GM12874 (cell line): ENCODE measurements at regions not wholly inside any gene's neighbourhood (a gene's known extent, or its start where the extent isn't known, plus 50 kb on each side); places are given as distances from the start of the nearest gene placed in this dataset.

Experiments used
- TF ChIP-seq, protein P1 (sequence below): IDR thresholded peaks from 2 replicates; pipeline ENCODE4 v1.5.1; 2011; ENCODE audit warnings: low read depth, mild to moderate bottlenecking, control low read depth, low read length, moderate library complexity; ENCODE audit not compliant: insufficient read depth

DNA sequence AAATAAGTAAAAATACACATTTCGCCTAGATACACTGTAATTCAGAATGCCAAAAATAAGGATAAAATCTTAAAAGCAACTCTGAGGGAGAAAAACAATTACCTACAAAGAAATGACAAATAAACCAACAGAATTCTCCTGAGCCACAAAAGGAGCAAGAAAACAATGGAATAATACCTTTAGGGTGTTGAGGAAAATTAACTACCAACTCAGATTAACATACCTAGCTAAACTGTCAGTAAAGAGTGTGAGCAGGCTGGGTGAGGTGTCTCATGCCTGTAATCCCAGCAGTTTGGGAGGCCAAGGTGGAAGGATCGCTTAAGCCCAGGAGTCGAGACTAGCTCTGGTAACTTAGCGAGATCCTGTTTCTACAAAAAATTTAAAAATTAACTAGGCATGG is 81.5 kb downstream of the C9orf50 start:
- TF ChIP-seq, protein P1, sequence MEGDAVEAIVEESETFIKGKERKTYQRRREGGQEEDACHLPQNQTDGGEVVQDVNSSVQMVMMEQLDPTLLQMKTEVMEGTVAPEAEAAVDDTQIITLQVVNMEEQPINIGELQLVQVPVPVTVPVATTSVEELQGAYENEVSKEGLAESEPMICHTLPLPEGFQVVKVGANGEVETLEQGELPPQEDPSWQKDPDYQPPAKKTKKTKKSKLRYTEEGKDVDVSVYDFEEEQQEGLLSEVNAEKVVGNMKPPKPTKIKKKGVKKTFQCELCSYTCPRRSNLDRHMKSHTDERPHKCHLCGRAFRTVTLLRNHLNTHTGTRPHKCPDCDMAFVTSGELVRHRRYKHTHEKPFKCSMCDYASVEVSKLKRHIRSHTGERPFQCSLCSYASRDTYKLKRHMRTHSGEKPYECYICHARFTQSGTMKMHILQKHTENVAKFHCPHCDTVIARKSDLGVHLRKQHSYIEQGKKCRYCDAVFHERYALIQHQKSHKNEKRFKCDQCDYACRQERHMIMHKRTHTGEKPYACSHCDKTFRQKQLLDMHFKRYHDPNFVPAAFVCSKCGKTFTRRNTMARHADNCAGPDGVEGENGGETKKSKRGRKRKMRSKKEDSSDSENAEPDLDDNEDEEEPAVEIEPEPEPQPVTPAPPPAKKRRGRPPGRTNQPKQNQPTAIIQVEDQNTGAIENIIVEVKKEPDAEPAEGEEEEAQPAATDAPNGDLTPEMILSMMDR = no peak

DNA sequence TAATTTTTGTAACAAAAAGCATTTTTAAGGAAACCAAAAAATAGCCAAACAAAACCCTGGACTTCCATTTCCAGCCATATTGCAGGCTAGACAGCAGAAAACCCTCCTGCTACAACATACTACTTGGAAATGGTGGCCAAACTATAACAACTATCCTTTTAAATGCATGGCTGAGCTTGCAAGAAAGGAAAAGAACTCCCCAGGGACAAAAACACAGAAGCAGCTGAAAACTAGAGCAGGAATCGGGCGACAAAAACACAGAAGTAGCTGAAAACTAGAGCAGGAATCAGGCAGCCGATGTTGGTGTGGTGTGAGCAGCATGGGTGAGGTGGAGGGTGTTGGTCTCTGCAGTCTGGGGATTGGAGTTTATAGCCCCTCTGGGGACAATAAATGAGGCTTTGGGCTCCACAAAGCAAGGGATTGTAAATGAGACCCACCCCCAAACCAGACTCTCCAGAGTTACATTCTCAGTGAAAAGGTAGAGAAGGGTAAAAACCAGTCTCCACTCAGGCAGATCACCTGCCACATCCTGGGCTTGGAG is 95.2 kb downstream of the C9orf50 start:
- TF ChIP-seq, protein P1 = no peak

DNA sequence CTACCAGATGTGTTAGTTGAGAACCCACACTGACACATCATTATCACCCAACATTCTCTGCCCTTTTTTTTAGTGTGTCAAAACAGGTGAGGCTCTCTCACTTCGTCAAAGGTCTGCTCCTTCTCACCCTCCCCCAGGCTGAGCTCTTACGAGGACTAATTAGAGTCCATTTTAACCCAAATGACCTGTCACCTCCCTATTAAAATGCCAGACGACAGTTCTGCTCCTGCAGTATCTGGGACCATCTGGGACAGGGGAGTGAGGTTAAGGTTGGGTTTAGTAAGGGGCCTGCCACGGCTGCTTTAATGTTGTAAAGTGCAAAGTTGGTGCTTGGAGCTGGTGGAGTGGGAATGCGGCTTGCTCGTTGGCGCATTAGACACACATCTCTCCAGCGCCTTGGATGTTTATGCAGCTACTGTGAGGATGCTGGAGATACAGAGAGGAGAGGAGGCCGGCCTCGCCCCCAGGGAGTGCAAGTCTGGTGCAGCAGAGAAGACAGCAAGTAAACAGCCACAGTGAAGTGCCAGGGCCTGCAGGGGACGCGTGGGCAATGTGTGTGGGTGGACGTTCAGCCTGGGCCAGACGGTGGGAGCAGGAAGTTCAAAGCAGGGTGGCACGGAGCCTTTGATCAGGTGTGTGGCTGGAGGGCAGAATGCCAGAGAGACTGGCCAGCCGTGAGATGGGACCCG is 96.2 kb downstream of the C9orf50 start:
- TF ChIP-seq, protein P1 = no peak

- TF ChIP-seq, protein P1 = no peak
Observed at GRCh38 chr9:129523943-129524581, 96.8 kb downstream of the C9orf50 start.

DNA sequence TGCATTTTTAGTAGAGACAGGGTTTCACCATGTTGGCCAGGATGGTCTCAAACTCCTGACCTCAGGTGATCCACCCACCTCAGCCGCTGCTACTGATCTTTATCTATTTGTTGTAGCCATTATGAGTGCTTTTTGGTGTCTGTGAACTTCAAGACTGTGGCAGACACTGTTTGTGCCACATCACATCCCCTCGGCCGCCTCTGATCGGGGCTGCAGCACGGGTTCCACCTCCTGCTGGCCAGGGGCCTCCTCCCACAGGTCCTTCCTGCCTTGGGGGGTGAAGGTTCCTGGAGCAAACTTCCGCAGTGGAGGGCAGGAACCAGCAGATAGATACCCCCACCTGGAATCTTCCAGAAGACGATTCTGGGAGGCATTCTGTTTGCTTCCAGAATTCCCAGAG is 98.5 kb downstream of the C9orf50 start:
- TF ChIP-seq, protein P1 = no peak

- TF ChIP-seq, protein P1 = no peak
Observed at GRCh38 chr9:129520082-129520481, 100.8 kb downstream of the C9orf50 start.

DNA sequence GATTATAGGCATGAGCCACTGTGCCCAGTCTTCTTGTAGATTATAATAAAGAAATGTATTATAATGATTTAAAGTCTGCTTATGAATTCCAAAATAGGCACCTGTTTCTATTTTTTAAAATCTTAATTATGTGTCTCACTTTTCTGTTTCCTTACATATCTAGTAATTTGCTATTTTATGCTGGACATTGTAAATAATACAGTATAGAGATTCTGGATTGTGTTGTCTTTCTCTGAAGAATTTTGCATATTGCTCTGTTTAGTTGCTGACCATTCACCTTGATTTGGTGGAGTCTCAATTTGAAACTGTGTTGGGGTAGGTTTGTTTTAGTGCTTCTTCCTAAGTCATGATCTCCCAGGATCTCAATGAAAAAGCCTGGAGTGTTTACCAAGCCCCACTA is 102.8 kb downstream of the C9orf50 start:
- TF ChIP-seq, protein P1 = no peak
